NOMO-1 treated with DMSO at 0.1 percent for 48 hours (cell line): ENCODE measurements at regions not wholly inside any gene's neighbourhood (a gene's known extent, or its start where the extent isn't known, plus 50 kb on each side); places are given as distances from the start of the nearest gene placed in this dataset.
A peak's percentile ranks its signal among the peaks of the same experiment; 100 is the strongest.
"Not testable (repeated sequence)": the region's sequence is repeated elsewhere in the genome, so short reads cannot be mapped to it uniquely, and the experiment has no call there.

Experiments used
- DNase-seq: peaks from one replicate; lab custom pipeline; 2025; ENCODE audit not compliant: unreplicated experiment; lab: John Stamatoyannopoulos, UW

DNA sequence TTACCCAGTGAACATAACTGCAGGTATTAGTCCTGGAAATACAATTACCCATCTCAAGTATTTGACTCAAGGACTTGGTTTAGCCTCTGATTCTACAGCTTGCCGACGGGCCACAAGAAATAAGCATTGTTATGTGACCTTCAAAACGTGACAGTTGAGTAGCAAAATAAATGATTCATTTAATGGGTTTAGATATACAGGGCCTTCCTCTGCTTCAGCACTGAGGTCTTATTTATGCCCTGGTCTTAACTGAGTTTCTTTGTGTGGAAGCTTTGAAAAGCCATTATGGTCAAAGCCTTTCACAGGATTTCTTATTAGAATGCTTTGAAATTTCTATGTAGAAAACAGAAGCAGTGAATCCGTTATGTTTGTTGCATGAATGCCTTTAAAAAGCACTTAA lies 899.2 kb upstream of the API5 start:
- DNase-seq, result no peak

- DNase-seq, result no peak
Observed at GRCh38 chr11:42417691-42418090, 894.1 kb upstream of the API5 start.

DNA sequence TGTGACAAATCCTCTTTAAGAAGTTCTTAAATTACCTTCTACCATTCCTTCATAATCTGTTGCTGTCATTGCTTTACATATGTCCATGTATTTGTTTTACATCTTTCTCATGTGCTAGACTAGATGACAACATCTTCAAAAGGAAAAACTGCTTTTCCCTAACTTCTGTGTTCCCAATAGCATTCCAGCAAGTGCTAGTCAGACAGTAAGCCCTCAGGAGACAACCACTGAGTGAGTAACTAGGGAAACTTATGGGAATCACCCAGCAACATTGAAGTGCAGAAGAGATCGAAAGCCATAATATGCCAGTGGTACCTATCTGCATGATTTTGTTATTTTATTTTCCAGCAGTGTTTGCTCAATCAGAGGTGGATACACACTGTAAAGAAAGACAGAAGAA lies 889.7 kb upstream of the API5 start:
- DNase-seq, result no peak

DNA sequence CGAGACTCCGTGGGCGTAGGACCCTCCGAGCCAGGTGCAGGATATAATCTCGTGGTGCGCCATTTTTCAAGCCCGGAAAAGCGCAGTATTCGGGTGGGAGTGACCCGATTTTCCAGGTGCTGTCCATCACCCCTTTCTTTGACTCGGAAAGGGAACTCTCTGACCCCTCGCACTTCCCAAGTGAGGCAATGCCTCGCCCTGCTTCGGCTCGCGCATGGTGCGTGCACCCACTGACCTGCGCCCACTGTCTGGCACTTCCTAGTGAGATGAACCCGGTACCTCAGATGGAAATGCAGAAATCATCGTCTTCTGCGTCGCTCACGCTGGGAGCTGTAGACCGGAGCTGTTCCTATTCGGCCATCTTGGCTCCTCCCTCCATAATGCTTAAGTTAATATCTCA lies 876.9 kb upstream of the API5 start:
- DNase-seq, result not testable (repeated sequence)

DNA sequence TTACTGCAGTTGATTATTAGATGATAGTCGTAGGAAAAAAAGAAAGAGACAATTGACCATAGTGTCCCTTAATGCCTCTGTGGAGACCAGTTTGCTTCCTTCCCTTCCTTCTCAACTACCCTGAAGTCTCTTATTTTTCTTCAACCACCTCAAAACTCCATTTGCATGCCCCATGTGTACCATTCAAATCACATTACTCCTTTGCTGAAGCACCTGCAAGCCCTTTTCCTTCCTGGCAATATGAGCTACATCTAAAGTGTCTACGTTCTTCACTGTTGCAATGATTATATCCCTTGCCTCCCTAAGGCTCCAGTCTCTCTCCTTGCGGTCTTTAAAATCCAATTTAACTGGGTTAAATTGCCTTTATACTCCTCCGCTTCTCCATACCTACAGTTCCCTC lies 867.4 kb upstream of the API5 start:
- DNase-seq, result no peak

DNA sequence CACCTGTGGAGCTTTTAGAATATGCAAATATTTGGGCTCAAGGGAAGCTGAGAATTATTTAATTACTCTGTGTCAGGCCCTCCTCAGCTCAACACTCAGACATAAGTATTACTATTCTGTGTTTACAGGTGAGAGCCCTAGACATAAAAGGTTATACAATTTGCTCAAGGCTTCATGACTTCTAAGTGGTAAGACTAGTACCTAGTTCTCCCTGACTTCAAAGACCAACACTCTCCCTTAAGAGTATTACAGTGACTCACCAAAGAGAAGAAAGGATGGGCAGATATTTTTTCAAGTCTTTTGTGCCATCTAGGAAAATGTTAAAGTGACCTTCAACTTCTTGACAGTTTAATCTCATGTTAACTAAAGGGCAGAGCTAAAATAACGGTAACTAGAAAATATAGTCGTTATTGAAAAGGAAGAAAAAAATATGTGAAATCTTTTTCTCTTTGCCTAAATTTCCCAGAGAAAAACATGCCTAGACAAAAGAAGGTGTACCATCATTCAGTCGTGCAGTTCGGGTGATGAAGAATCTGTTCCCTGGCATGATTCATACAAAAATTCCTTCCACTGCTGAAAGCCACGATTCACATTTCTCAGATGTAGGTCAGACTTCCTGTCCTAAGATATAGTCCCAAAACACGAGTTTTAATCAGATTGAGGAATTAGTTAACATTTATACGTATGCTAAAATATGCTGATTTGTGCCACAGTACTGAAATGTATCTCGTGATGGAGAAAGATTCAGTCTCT lies 849.1 kb upstream of the API5 start:
- DNase-seq, result no peak

DNA sequence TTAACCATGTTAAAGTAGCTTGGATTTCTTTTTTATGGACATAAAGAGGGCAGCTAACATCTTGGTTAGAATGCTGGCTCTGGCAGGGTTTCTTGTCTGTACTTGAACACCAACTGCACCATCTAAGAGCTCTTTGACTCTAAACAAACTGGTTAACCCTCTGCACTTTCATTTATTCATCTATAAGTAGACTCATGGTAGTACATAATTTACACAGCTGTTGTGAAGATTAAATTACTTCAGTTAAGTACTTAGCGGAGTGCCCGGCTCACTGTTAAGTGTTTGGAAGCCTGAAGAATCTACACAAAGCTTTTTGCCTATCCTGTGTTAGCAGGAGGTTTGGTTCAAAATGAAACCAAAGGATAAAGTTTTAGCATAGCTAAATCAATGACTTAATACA lies 846.2 kb upstream of the API5 start:
- no peak for DNase-seq

DNA sequence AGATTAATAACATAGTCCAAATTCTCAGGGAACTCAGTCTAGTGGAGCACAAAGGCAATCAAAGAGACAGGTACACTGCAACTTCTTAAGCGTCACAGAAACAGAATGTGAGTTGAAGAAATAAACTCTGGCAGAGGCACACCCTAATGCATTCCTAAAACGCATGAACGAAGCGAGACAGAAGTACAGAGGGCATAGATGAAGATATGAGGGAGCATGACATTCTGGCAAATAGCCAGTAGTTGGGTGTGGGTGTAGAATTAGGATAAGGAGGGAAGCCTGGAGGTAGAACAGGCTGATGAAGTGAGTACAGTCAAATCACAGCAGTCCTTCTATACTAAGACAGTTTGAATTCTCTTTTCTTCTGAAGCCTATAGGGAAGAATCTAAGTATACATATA lies 838.7 kb upstream of the API5 start:
- no peak for DNase-seq

DNA sequence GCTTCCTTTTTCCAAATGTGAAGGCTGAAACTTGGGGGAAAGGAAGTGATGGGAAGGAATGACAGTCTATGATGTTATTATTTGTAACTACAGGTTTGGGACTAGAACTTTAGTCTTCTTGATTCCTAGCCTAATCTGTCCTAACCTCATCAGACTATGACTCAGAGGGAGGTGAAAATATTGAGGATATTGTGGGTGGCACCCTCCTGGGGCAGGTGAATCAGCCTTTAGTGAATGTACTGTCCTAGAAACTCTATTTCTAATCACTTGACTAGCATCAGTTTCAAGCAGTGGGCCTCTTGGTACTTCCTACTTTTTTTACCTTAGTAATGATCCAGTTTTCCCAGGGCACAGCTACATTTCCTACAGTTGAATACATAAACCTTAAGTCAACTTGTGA lies 829.0 kb upstream of the API5 start:
- no peak for DNase-seq

- DNase-seq, result no peak
Observed at GRCh38 chr11:42490506-42490905, 821.3 kb upstream of the API5 start.

DNA sequence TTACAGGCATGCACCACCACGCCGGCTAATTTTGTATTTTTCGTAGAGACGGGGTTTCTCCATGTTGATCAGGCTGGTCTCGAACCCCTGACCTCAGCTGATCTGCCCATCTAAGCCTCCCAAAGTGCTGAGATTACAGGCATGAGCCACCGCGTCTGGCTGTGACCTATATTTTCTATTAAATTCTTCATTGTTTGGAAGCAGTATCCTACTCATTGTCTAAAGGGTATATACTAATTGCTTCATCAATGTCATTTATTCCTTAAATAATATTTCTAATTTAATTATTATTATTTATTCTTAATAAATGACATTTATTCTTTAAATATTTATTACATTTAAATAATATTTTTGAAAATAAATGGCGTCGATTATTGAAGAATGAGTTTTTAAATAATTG lies 817.3 kb upstream of the API5 start:
- no peak for DNase-seq

- no peak for DNase-seq
Observed at GRCh38 chr11:42498971-42499370, 812.8 kb upstream of the API5 start.

DNA sequence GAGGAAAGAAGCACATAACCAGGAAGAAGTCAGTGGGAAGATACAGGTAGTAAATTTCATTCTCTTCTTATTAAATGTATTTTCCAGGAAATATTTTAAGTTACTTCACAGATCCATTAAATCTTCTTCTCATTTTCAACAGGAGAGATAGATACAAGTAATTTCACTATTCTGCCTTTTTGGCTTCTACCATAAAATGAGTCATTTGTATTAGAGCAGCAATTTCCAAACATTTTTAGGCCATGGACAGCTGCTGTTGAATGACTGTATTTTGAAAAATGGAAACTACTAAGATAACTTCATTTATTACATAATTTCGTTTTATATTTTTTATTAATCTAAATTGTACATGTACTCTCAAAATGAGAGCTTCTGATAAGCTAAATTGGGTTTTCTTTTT lies 809.6 kb upstream of the API5 start:
- DNase-seq, result no peak

GRCh38 chr11:42521994-42522393 lies 789.8 kb upstream of the API5 start:
- no peak for DNase-seq

- peak; percentile 72 for DNase-seq
Observed at GRCh38 chr11:42524534-42525227, 787.1 kb upstream of the API5 start.

GRCh38 chr11:42526426-42526825 lies 785.4 kb upstream of the API5 start:
- no peak for DNase-seq

GRCh38 chr11:42528471-42528870 lies 783.3 kb upstream of the API5 start:
- DNase-seq, result no peak

DNA sequence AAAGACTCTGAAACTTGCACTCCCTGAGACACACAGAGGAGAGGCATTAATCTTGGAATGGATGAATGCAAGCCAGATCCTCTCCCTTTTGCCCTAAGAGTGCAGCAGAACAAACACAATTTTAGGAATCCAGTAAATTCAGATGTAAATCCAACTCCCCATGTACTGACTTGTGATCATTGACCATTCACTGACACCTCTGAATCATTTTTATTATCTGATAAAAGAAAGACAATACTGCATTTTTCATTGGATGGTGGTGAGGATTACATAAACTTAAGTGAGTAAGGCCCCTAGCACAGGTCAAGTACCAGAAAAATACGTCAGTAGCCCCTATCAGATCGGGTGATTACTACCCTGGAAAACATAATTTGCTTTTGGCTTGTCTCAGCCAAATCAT lies 782.9 kb upstream of the API5 start:
- no peak for DNase-seq

DNA sequence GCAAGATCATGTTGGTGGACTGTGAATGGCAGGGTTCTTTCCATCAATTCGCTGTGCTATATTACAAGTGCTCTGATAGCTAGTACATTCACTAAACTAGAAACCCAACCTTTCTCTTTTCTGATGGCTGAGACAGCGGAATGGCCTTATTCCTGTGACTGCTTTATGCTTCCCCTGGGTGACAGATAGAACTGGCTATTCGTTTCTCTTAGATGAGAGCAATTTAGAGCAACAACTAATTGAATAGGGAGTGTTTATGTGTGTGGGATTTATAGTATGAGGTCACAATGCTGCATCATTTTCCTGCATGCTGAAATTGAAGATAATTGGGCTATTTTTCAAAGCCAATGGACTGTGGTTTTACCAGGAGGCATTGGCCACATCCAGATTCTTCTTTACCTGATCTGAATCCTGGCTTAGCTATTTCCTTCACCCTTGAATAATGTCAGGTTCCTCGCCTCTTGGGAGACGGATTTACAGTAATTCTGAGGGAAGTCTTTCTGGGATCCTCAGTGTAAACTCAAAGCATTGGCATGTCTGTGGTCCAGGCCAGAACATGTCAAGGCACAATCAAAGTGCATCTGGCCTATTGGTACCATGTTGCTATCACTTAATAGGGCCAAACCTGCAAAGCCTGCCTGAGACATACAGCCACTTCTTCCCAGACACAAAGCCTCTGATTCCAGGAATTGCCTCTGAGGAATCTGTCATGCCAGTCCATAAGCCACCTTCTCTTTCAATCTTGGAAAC lies 775.0 kb upstream of the API5 start:
- DNase-seq, result no peak

DNA sequence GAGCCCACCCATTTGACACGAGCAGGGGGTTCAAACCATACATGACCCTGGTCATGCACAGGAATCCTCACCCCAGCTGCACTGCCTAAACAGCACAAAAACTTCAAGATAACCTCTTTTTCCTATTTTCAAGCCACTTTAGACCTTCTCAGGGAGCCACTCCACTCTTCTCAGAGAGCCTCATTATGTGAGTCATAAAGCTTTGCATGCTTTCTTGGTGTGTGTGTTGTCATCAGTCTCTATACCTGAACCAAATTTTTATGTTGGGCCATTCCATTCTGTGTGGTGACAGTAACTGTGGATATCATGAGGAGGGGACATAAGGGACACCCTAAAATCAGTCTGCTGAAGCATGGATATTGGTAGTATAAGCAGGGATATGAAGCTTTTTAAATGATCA lies 769.5 kb upstream of the API5 start:
- no peak for DNase-seq

GRCh38 chr11:42543844-42544419 lies 767.9 kb upstream of the API5 start:
- no peak for DNase-seq

DNA sequence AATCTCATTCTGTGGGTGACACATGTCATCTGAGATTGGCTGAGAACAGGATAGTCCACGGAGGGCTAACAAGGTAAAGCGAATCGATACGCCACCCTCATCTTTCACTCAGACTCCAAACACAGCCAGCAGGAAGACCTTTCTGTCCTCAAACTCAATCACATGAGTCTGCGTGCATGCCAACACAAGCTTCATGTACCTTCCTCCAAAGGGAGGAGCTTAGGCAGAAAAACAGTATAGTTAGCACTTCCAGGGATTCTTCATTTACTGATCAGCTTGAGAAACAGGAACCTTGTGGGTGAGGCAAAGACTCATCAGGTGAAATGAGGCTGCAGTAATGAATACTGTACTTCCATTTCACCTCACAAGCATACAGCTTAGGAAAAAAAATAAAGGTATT lies 767.1 kb upstream of the API5 start:
- no peak for DNase-seq
